ENCODE measurements at regions not wholly inside any gene's neighbourhood (a gene's known extent, or its start where the extent isn't known, plus 50 kb on each side); places are given as distances from the start of the nearest gene placed in this dataset.

- TF ChIP-seq CBX3 (IDR thresholded peaks at IDR 0.05; ENCODE audit: borderline replicate concordance in 1 of 2, low read length in 2 of 2) = no peak
- TF ChIP-seq CTCF (IDR thresholded peaks at IDR 0.05 in 2 of 3, conservative IDR thresholded peaks at IDR 0.05 in 1 of 3; ENCODE audit: insufficient read depth in 2 of 3, low read depth in 1 of 3, low read length in 3 of 3) = no peak
- no peak for TF ChIP-seq POLR2AphosphoS5 (IDR thresholded peaks at IDR 0.05; ENCODE audit: control insufficient read depth, insufficient read depth, low read depth, low read length)
- TF ChIP-seq MYC (IDR thresholded peaks at IDR 0.05; ENCODE audit: low read depth, low read length) = no peak
- no peak for TF ChIP-seq MYC (CRISPR knock-in tag; IDR thresholded peaks at IDR 0.05; ENCODE audit: borderline replicate concordance, low read depth)
These were observed 50.5 kb upstream of the UBE2L5 start for GRCh38 chr13:30371649-30372265.
